GM18858 (cell line): ENCODE measurements at regions not wholly inside any gene's neighbourhood (a gene's known extent, or its start where the extent isn't known, plus 50 kb on each side); places are given as distances from the start of the nearest gene placed in this dataset.
A peak's percentile ranks its signal among the peaks of the same experiment; 100 is the strongest.

Source experiments
- ATAC-seq: cut with Tn5 transposase; IDR thresholded peaks from one replicate; pipeline ENCODE4 v1.9.1; 2021; ENCODE audit not compliant: unreplicated experiment

GRCh38 chr2:60652832-60653340, 99.4 kb upstream of the BCL11A start:
- ATAC-seq: no peak

- no peak for ATAC-seq
Measured at GRCh38 chr2:60657673-60658072, 98.4 kb upstream of the PAPOLG start.

- ATAC-seq: no peak
Measured at GRCh38 chr2:60659026-60659425, 97.0 kb upstream of the PAPOLG start.

- no peak for ATAC-seq
Measured at GRCh38 chr2:60661073-60661738, 94.9 kb upstream of the PAPOLG start.

GRCh38 chr2:60662781-60663180, 93.3 kb upstream of the PAPOLG start:
- ATAC-seq: no peak

- ATAC-seq: no peak
Measured at GRCh38 chr2:60671966-60672365, 84.1 kb upstream of the PAPOLG start.

GRCh38 chr2:60674524-60675165, 81.4 kb upstream of the PAPOLG start:
- peak; percentile 96 for ATAC-seq

GRCh38 chr2:60675301-60675700, 80.8 kb upstream of the PAPOLG start:
- no peak for ATAC-seq

GRCh38 chr2:60676706-60677330, 79.2 kb upstream of the PAPOLG start:
- ATAC-seq: no peak

GRCh38 chr2:60677356-60677755, 78.7 kb upstream of the PAPOLG start:
- no peak for ATAC-seq

GRCh38 chr2:60678551-60678950, 77.5 kb upstream of the PAPOLG start:
- ATAC-seq: no peak

GRCh38 chr2:60679036-60679780, 76.9 kb upstream of the PAPOLG start:
- no peak for ATAC-seq

- no peak for ATAC-seq
Measured at GRCh38 chr2:60693551-60693950, 62.5 kb upstream of the PAPOLG start.

- ATAC-seq: no peak
Measured at GRCh38 chr2:60695793-60696192, 60.3 kb upstream of the PAPOLG start.

- ATAC-seq: no peak
Measured at GRCh38 chr2:60699617-60700016, 56.5 kb upstream of the PAPOLG start.

GRCh38 chr2:60706021-60706420, 50.0 kb upstream of the PAPOLG start:
- no peak for ATAC-seq
